Sigmoid colon (tissue), 6 donors: ENCODE measurements at regions not wholly inside any gene's neighbourhood (a gene's known extent, or its start where the extent isn't known, plus 50 kb on each side); places are given as distances from the start of the nearest gene placed in this dataset.

Experiments used
- DNase-seq: peaks from one replicate; pipeline ENCODE4 v3.0.0-alpha.2; 2019
- H3K27ac ChIP-seq, 4 donors: fragments of 200-600 bp; sonication (generic); one replicate each; pipeline ENCODE4 v1.5.1; 2016 to 2019; ENCODE audit warnings: mild to moderate bottlenecking in 1 of 4
- H3K27me3 ChIP-seq, 3 donors: fragments of 200-600 bp; sonication (generic); one replicate each; pipeline ENCODE4 v1.5.1; 2019; ENCODE audit warnings: mild to moderate bottlenecking in 1 of 3
- H3K36me3 ChIP-seq, 4 donors: fragments of 200-600 bp; sonication (generic); one replicate each; pipeline ENCODE4 v1.5.1; 2016 to 2019
- H3K4me1 ChIP-seq, 4 donors: fragments of 200-600 bp; sonication (generic); one replicate each; pipeline ENCODE4 v1.5.1; 2017 to 2019
- H3K4me3 ChIP-seq, 4 donors: fragments of 200-600 bp; sonication (generic); one replicate each; pipeline ENCODE4 v1.5.1; 2017 to 2019; ENCODE audit warnings: mild to moderate bottlenecking in 2 of 4, moderate library complexity in 1 of 4
- H3K9me3 ChIP-seq, 4 donors: fragments of 200-600 bp in 3 of 4; sonication (generic) in 3 of 4; one replicate each; pipeline versions ENCODE4 v1.5.1 to v1.6.1; 2013 to 2019
- EP300 ChIP-seq, 4 donors: sonication (generic); formaldehyde crosslinking; IDR thresholded peaks; one replicate each; pipeline ENCODE4 v1.6.1; 2017; ENCODE audit warnings: antibody characterized with exemption in 4 of 4
- POLR2A ChIP-seq, 2 donors: fragments of 450-650 bp; IDR thresholded peaks; one replicate each; pipeline ENCODE4 v1.6.1; 2016; ENCODE audit warnings: antibody characterized with exemption in 2 of 2, mild to moderate bottlenecking in 2 of 2, moderate library complexity in 2 of 2
- POLR2AphosphoS5 ChIP-seq, 4 donors: sonication (generic); formaldehyde crosslinking; IDR thresholded peaks; one replicate each; pipeline ENCODE4 v1.6.1; 2017; ENCODE audit warnings: antibody characterized with exemption in 4 of 4
- WGBS, 2 donors: extraction: QIAGEN DNeasy Blood & Tissue Kit; methylation state at CpG; one replicate each; pipeline ENCODE4 v1.1.7; 2013; 5-methylcytosine and 5-hydroxymethylcytosine counted together
- intact Hi-C: fragments of 100-400 bp; cut with DNase I; formaldehyde crosslinking; loops from one replicate; pipeline ENCODE4 v1.15.1; 2023
- TF ChIP-seq, protein P1 (sequence below), 4 experiments: fragments of 450-650 bp in 3 of 4; fragments of 200-600 bp in 1 of 4; IDR thresholded peaks; one replicate each; pipeline ENCODE4 v1.5.1; 2016 to 2019; ENCODE audit warnings: antibody characterized with exemption in 4 of 4, mild to moderate bottlenecking in 3 of 4, moderate library complexity in 2 of 4
- donor health status: healthy with polysubstance abuse.
- donor health status: healthy.

DNA sequence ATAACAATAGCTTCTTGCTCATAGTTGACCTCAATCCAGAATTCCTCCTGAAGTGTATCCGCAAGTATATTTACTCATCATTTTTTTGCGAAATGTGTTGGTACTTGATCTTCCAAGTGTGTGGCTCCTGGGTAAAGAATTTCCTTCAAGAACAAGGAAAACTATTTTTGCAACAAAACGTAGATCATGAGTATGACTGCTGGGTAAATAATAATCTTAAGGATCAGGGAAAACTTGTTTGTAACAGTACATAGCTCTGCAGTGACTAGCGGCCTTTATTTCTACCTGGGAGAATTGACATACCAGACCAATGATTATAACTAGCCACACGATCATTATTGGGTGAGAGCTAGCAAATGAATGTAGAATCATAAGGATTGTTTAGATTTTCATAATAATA, 1311.7 kb downstream of the ARAP2 start:
- Histone ChIP-seq H3K4me1 (no peaks in the 10 kb centered on the region), H3K27ac (no peak overlapping the region), H3K36me3 (no peaks in the 10 kb centered on the region), H3K27me3 (no peaks in the 10 kb centered on the region), H3K9me3 (no peaks in the 10 kb centered on the region), H3K4me3 (no peak overlapping the region)
- intact Hi-C loops = no loop called here
- no peak for DNase-seq
- no peak for TF ChIP-seq EP300 (IDR thresholded peaks at IDR 0.05)
- no peak for TF ChIP-seq POLR2AphosphoS5 (IDR thresholded peaks at IDR 0.05)
- TF ChIP-seq, protein P1, sequence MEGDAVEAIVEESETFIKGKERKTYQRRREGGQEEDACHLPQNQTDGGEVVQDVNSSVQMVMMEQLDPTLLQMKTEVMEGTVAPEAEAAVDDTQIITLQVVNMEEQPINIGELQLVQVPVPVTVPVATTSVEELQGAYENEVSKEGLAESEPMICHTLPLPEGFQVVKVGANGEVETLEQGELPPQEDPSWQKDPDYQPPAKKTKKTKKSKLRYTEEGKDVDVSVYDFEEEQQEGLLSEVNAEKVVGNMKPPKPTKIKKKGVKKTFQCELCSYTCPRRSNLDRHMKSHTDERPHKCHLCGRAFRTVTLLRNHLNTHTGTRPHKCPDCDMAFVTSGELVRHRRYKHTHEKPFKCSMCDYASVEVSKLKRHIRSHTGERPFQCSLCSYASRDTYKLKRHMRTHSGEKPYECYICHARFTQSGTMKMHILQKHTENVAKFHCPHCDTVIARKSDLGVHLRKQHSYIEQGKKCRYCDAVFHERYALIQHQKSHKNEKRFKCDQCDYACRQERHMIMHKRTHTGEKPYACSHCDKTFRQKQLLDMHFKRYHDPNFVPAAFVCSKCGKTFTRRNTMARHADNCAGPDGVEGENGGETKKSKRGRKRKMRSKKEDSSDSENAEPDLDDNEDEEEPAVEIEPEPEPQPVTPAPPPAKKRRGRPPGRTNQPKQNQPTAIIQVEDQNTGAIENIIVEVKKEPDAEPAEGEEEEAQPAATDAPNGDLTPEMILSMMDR (IDR thresholded peaks at IDR 0.05) = no peak
- TF ChIP-seq POLR2A (IDR thresholded peaks at IDR 0.05) = no peak
- 71% methylated on average over 5 of the region's 5 CpGs for WGBS, 2 donors

DNA sequence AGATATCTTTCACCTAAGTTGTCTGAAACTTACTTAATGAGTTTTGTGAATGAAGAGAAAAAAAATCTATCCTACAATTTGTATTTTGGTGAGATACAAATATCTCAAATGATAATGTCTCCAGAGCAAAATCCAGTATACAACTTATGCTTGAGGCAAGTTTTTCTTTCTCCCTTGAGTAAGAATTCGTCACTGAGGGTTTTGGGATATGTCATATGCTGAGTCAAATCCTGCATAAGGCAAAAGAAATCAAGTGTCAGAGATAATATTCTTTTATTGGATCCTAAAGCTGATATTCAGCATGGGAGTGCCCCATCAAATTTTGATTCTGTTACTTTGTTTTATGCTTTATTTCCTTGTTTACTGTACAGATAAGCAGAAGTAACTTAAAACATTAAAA, 1308.6 kb downstream of the ARAP2 start:
- no peaks in the 10 kb centered on the region for H3K9me3 ChIP-seq
- H3K4me1 ChIP-seq = no peaks in the 10 kb centered on the region
- 17 to 57% methylated on average over 1 of the region's 1 CpG for WGBS, 2 donors
- no peaks in the 10 kb centered on the region for H3K36me3 ChIP-seq
- TF ChIP-seq, protein P1 (IDR thresholded peaks at IDR 0.05) = no peak
- no peak for TF ChIP-seq POLR2AphosphoS5 (IDR thresholded peaks at IDR 0.05)
- no peak for TF ChIP-seq EP300 (IDR thresholded peaks at IDR 0.05)
- TF ChIP-seq POLR2A (IDR thresholded peaks at IDR 0.05) = no peak
- intact Hi-C loops = no loop called here
- H3K27ac ChIP-seq = no peak overlapping the region
- no peak overlapping the region for H3K4me3 ChIP-seq
- H3K27me3 ChIP-seq = no peaks in the 10 kb centered on the region
- no peak for DNase-seq

DNA sequence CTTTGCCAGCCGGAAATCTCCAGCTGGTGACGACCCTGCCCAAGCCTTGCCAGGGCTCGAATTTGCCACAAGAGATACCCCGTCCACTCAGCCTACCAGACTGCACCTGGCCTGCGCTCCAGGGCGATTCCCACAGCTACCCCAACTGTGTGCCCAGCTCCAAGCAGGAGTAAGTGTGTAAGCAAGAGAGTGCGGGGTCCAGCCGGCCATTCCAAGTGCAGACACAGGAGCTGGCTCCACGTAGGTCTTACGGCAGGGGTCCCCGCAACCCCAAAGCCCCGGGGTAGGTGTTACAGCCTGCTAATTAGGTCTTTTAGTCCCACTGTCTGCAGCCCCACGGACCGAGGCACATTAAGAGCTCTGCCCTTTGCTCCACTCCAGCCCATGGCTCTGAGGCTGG, 1305.2 kb downstream of the ARAP2 start:
- Histone ChIP-seq H3K27me3 (no peaks in the 10 kb centered on the region), H3K36me3 (no peaks in the 10 kb centered on the region), H3K4me1 (no peaks in the 10 kb centered on the region), H3K9me3 (no peaks in the 10 kb centered on the region), H3K27ac (no peak overlapping the region), H3K4me3 (no peak overlapping the region)
- no peak for DNase-seq
- TF ChIP-seq POLR2A (IDR thresholded peaks at IDR 0.05) (no peak), POLR2AphosphoS5 (IDR thresholded peaks at IDR 0.05) (no peak), EP300 (IDR thresholded peaks at IDR 0.05) (no peak)
- TF ChIP-seq, protein P1 (IDR thresholded peaks at IDR 0.05) = no peak
- intact Hi-C loops = no loop called here
- 82 to 88% methylated on average over 14 of the region's 14 CpGs for WGBS, 2 donors

DNA sequence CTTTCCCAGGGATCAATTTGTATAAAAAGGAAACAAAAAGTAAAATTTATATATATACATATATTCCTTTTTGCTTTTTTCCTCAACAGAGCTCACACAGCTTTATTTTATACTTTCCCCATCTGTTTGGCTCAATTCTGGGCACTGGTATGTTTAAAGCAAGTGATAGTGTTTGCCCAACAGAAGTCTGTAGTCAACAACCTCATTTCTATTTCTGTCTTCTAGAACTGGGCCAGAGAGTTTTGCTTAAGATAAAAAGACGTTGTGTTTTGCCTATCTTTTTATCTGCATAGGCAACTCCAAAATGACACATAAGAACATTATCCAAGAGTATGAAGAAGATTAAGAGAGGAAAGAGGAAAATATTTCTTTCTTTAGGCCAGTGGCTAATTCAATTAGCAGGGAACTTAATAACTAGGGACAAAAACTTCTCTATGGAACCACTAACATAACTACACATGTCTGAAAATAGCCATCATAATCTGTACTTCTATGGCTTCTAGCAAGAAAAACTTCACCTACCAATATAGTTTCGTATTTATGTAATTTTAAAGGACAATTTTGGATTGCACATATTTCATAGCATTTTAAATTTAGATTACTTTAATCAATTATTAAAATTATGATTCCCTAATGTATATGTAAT, 1300.5 kb downstream of the ARAP2 start:
- H3K27ac ChIP-seq = no peak overlapping the region
- intact Hi-C loops = no loop called here
- DNase-seq = no peak
- TF ChIP-seq POLR2A (IDR thresholded peaks at IDR 0.05) (no peak), EP300 (IDR thresholded peaks at IDR 0.05) (no peak), POLR2AphosphoS5 (IDR thresholded peaks at IDR 0.05) (no peak)
- TF ChIP-seq, protein P1 (IDR thresholded peaks at IDR 0.05) = no peak
- H3K4me1 ChIP-seq = no peaks in the 10 kb centered on the region
- no peaks in the 10 kb centered on the region for H3K36me3 ChIP-seq
- no peaks in the 10 kb centered on the region for H3K27me3 ChIP-seq
- 60 to 76% methylated on average over 2 of the region's 2 CpGs for WGBS, 2 donors
- no peaks in the 10 kb centered on the region for H3K9me3 ChIP-seq
- H3K4me3 ChIP-seq = no peak overlapping the region

DNA sequence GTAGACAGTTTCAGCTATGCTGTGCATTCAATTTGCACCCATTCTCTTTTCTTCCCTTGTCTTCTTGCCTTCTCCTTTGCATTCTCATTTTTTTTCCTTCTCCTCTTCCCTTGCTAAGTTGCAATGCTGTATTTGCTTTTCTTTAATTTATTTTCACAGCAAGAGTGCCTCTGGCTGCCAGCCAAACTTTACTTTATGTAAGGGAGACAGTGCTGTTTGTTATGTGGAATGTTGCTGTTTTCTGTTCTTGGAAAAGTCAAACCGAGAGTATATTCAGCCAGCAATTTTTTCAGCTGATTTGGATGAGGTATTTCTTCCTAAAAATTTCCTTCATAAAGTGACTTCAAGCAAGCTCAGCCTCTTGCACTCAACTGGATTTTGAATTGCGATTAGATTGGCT, 1293.4 kb downstream of the ARAP2 start:
- no peaks in the 10 kb centered on the region for H3K9me3 ChIP-seq
- no peak for DNase-seq
- no peaks in the 10 kb centered on the region for H3K4me1 ChIP-seq
- intact Hi-C loops = no loop called here
- no peak overlapping the region for H3K27ac ChIP-seq
- 54 to 60% methylated on average over 2 of the region's 2 CpGs for WGBS, 2 donors
- no peaks in the 10 kb centered on the region for H3K36me3 ChIP-seq
- TF ChIP-seq, protein P1 (IDR thresholded peaks at IDR 0.05) = no peak
- no peak for TF ChIP-seq POLR2AphosphoS5 (IDR thresholded peaks at IDR 0.05)
- no peak for TF ChIP-seq EP300 (IDR thresholded peaks at IDR 0.05)
- TF ChIP-seq POLR2A (IDR thresholded peaks at IDR 0.05) = no peak
- H3K4me3 ChIP-seq = no peak overlapping the region
- H3K27me3 ChIP-seq = no peaks in the 10 kb centered on the region
